MM.1S (cell line): ENCODE measurements at regions not wholly inside any gene's neighbourhood (a gene's known extent, or its start where the extent isn't known, plus 50 kb on each side); places are given as distances from the start of the nearest gene placed in this dataset.

Experiments
- DNase-seq: peaks from one replicate; pipeline ENCODE4 v3.0.0-alpha.2; 2015
- H2AFZ ChIP-seq: fragments of 300-600 bp; sonication (generic); 2 replicates; pipeline ENCODE4 v1.6.0; 2016; ENCODE audit warnings: antibody characterized with exemption, low read length
- H3F3A ChIP-seq: fragments of 300-600 bp; sonication (generic); 2 replicates; pipeline ENCODE4 v1.6.1; 2016; ENCODE audit warnings: mild to moderate bottlenecking, antibody characterized with exemption, low read length, moderate library complexity, mixed read lengths; ENCODE audit not compliant: insufficient read depth
- H3K27ac ChIP-seq: fragments of 300-600 bp; sonication (generic); 2 replicates; pipeline ENCODE4 v1.5.1; 2016; ENCODE audit warnings: mild to moderate bottlenecking, low read length
- H3K27me3 ChIP-seq: fragments of 300-600 bp; sonication (generic); replicated peaks from 2 replicates; pipeline ENCODE4 v1.6.0; 2016; ENCODE audit warnings: low read length; ENCODE audit not compliant: insufficient read depth
- H3K36me3 ChIP-seq: fragments of 300-600 bp; sonication (generic); replicated peaks from 2 replicates; pipeline ENCODE4 v1.6.1; 2016; ENCODE audit warnings: mild to moderate bottlenecking, low read length, mixed read lengths; ENCODE audit not compliant: insufficient read depth
- H3K4me1 ChIP-seq: fragments of 300-600 bp; sonication (generic); 2 replicates; pipeline ENCODE4 v1.6.1; 2016; ENCODE audit warnings: low read length, mixed read lengths
- H3K4me2 ChIP-seq: fragments of 300-600 bp; sonication (generic); 2 replicates; pipeline ENCODE4 v1.6.0; 2016; ENCODE audit warnings: low read depth, low read length
- H3K4me3 ChIP-seq: fragments of 300-600 bp; sonication (generic); 2 replicates; pipeline ENCODE4 v1.5.1; 2016; ENCODE audit warnings: low read length, mixed read lengths
- H3K79me2 ChIP-seq: fragments of 300-600 bp; sonication (generic); 2 replicates; pipeline ENCODE4 v1.6.1; 2016; ENCODE audit warnings: mixed run types, low read length, mixed read lengths
- H3K9ac ChIP-seq: fragments of 300-600 bp; sonication (generic); 2 replicates; pipeline ENCODE4 v1.6.1; 2016; ENCODE audit warnings: low read length, mixed read lengths
- H3K9me2 ChIP-seq: fragments of 300-600 bp; sonication (generic); replicated peaks from 2 replicates; pipeline ENCODE4 v1.6.1; 2016; ENCODE audit warnings: mild to moderate bottlenecking, low read length, mixed read lengths; ENCODE audit not compliant: insufficient read depth
- H3K9me3 ChIP-seq: fragments of 300-600 bp; sonication (generic); replicated peaks from 2 replicates; pipeline ENCODE4 v1.6.1; 2016; ENCODE audit warnings: mild to moderate bottlenecking, low read length, mixed read lengths; ENCODE audit not compliant: insufficient read depth
- H4K20me1 ChIP-seq: fragments of 300-600 bp; sonication (generic); 2 replicates; pipeline ENCODE4 v1.6.1; 2016; ENCODE audit warnings: mild to moderate bottlenecking, low read length, moderate library complexity, mixed read lengths; ENCODE audit not compliant: insufficient read depth
- EZH2 ChIP-seq: fragments of 300-600 bp; sonication (generic); optimal IDR thresholded peaks from 2 replicates; pipeline ENCODE3; 2017; ENCODE audit warnings: low read depth, mild to moderate bottlenecking, antibody characterized with exemption, low read length, mixed read lengths
- EZH2phosphoT487 ChIP-seq: fragments of 300-600 bp; sonication (generic); IDR thresholded peaks from 2 replicates; pipeline ENCODE4 v1.6.1; 2018; ENCODE audit warnings: antibody characterized with exemption, low read length
- TF ChIP-seq, protein P1 (sequence below): fragments of 300-600 bp; sonication (generic); IDR thresholded peaks from 2 replicates; pipeline ENCODE4 v1.5.1; 2016; ENCODE audit warnings: antibody characterized with exemption, low read length, mixed read lengths

DNA sequence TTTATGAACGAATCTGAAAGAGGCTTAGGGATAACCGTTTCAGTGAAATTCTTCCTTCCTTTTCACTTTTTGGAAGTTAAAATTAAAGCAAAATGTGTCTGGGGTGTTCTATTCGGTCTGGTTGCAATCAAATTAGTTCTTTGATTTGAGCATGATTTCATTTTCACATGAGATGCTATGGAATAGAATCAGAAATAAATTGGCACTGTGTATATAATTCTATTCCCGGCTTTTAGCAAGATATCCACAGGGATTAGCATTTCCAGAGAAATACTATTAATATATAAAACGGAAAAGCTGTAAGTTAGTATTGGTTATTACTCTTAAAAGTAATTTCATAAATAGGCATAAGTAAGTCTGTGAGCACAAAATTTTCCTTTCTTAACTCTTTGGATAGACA lies 1676.8 kb upstream of the PCDH7 start:
- H2AFZ ChIP-seq, result no peak overlapping the region
- no peak overlapping the region for H3K4me3 ChIP-seq
- no peaks in the 10 kb centered on the region for H3K36me3 ChIP-seq
- H3K4me1 ChIP-seq, result no peaks in the 10 kb centered on the region
- DNase-seq, result no peak
- TF ChIP-seq EZH2 (no peak), EZH2phosphoT487 (no peak)
- TF ChIP-seq, protein P1, sequence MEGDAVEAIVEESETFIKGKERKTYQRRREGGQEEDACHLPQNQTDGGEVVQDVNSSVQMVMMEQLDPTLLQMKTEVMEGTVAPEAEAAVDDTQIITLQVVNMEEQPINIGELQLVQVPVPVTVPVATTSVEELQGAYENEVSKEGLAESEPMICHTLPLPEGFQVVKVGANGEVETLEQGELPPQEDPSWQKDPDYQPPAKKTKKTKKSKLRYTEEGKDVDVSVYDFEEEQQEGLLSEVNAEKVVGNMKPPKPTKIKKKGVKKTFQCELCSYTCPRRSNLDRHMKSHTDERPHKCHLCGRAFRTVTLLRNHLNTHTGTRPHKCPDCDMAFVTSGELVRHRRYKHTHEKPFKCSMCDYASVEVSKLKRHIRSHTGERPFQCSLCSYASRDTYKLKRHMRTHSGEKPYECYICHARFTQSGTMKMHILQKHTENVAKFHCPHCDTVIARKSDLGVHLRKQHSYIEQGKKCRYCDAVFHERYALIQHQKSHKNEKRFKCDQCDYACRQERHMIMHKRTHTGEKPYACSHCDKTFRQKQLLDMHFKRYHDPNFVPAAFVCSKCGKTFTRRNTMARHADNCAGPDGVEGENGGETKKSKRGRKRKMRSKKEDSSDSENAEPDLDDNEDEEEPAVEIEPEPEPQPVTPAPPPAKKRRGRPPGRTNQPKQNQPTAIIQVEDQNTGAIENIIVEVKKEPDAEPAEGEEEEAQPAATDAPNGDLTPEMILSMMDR, result no peak
- no peaks in the 10 kb centered on the region for H3K79me2 ChIP-seq
- no peak overlapping the region for H3K27ac ChIP-seq
- H3K9ac ChIP-seq, result no peak overlapping the region
- no peaks in the 10 kb centered on the region for H3K9me3 ChIP-seq
- H4K20me1 ChIP-seq, result no peaks in the 10 kb centered on the region
- H3K9me2 ChIP-seq, result no peaks in the 10 kb centered on the region
- H3F3A ChIP-seq, result no peaks in the 10 kb centered on the region
- H3K4me2 ChIP-seq, result no peak overlapping the region
- no peaks in the 10 kb centered on the region for H3K27me3 ChIP-seq

DNA sequence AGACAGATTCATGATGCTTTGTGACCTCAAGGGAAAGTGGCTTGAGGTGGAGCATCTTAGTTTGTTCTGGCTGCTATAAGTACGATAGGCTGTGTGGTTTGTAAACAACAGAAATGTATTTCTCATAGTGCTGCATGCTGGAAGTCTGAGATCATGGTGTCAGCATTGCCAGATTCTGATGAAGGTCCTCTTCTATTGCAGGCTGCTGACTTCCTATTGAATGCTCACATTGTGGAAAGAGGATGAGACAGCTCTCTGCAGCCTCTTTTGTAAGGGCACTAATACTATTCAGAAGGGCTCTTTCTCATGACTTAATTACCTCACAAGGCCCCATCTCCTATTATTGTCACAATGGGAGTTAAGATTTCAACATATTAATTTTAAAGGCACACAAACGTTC lies 1674.0 kb upstream of the PCDH7 start:
- Histone ChIP-seq H3K79me2 (no peaks in the 10 kb centered on the region), H3F3A (no peaks in the 10 kb centered on the region), H3K27me3 (no peaks in the 10 kb centered on the region), H3K9ac (no peak overlapping the region), H4K20me1 (no peaks in the 10 kb centered on the region), H3K36me3 (no peaks in the 10 kb centered on the region), H2AFZ (no peak overlapping the region), H3K4me3 (no peak overlapping the region), H3K9me3 (no peaks in the 10 kb centered on the region), H3K4me1 (no peaks in the 10 kb centered on the region), H3K4me2 (no peak overlapping the region), H3K27ac (no peak overlapping the region), H3K9me2 (no peaks in the 10 kb centered on the region)
- TF ChIP-seq, protein P1, result no peak
- no peak for TF ChIP-seq EZH2phosphoT487
- no peak for TF ChIP-seq EZH2
- DNase-seq, result no peak

DNA sequence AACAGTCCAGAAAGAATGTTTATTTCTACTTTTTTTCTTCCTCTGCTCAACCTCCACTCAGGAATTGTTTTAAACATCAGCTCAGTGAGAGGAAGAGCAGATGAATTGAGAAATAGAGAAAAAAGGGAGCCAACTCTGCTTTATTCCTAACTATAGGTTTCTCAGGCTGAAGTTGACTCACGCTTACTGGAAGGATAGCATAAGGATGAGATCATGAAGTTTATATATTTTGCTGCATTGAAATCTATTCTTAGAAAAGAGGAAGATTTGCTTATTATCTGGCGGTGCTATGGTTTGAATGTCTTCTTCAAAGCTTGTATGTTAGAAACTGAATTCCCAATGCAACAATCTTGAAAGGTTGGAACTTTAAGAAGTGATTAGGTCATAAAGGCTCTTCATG lies 1673.4 kb upstream of the PCDH7 start:
- no peak overlapping the region for H3K27ac ChIP-seq

More for the DNA sequence above, 1673.4 kb upstream of the PCDH7 start:
- TF ChIP-seq, protein P1, result no peak
- TF ChIP-seq EZH2 (no peak), EZH2phosphoT487 (no peak)
- Histone ChIP-seq H4K20me1 (no peaks in the 10 kb centered on the region), H3K4me1 (no peaks in the 10 kb centered on the region), H3K4me2 (no peak overlapping the region), H3K9me3 (no peaks in the 10 kb centered on the region), H3K9me2 (no peaks in the 10 kb centered on the region), H3K27me3 (no peaks in the 10 kb centered on the region), H3K9ac (no peak overlapping the region), H3F3A (no peaks in the 10 kb centered on the region), H2AFZ (no peak overlapping the region), H3K4me3 (no peak overlapping the region), H3K36me3 (no peaks in the 10 kb centered on the region), H3K79me2 (no peaks in the 10 kb centered on the region)
- DNase-seq, result no peak
